ENCODE measurements at regions not wholly inside any gene's neighbourhood (a gene's known extent, or its start where the extent isn't known, plus 50 kb on each side); places are given as distances from the start of the nearest gene placed in this dataset.

- no peak for DNase-seq (ENCODE audit: low read depth)
- H3K4me3 ChIP-seq (ENCODE audit: low read depth, low read length): no peak overlapping the region
- no peak for TF ChIP-seq MYC (IDR thresholded peaks at IDR 0.05; ENCODE audit: low read depth, low read length)
- TF ChIP-seq POLR2A (IDR thresholded peaks at IDR 0.05; ENCODE audit: extremely low read depth, insufficient read length): no peak
- TF ChIP-seq CTCF (IDR thresholded peaks at IDR 0.05; ENCODE audit: low read depth, low read length): no peak
- TF ChIP-seq MAX (IDR thresholded peaks at IDR 0.05; ENCODE audit: low read depth, low read length): no peak
These were observed 287.0 kb downstream of the MEX3B start for GRCh38 chr15:81758818-81759284.

- H3K4me3 ChIP-seq (ENCODE audit: low read depth, low read length): no peak overlapping the region
- DNase-seq (ENCODE audit: low read depth): no peak
- TF ChIP-seq MAX (IDR thresholded peaks at IDR 0.05; ENCODE audit: low read depth, low read length): no peak
- TF ChIP-seq MYC (IDR thresholded peaks at IDR 0.05; ENCODE audit: low read depth, low read length): no peak
- no peak for TF ChIP-seq POLR2A (IDR thresholded peaks at IDR 0.05; ENCODE audit: extremely low read depth, insufficient read length)
- no peak for TF ChIP-seq CTCF (IDR thresholded peaks at IDR 0.05; ENCODE audit: low read depth, low read length)
These were observed 290.2 kb downstream of the MEX3B start for GRCh38 chr15:81755626-81756025.

GRCh38 chr15:81754078-81754477, 291.7 kb downstream of the MEX3B start:
- TF ChIP-seq POLR2A (IDR thresholded peaks at IDR 0.05; ENCODE audit: extremely low read depth, insufficient read length) (no peak), MYC (IDR thresholded peaks at IDR 0.05; ENCODE audit: low read depth, low read length) (no peak), MAX (IDR thresholded peaks at IDR 0.05; ENCODE audit: low read depth, low read length) (no peak), CTCF (IDR thresholded peaks at IDR 0.05; ENCODE audit: low read depth, low read length) (no peak)
- no peak for DNase-seq (ENCODE audit: low read depth)
- no peak overlapping the region for H3K4me3 ChIP-seq (ENCODE audit: low read depth, low read length)

- H3K4me3 ChIP-seq (ENCODE audit: low read depth, low read length): no peak overlapping the region
- TF ChIP-seq CTCF (IDR thresholded peaks at IDR 0.05; ENCODE audit: low read depth, low read length) (no peak), MYC (IDR thresholded peaks at IDR 0.05; ENCODE audit: low read depth, low read length) (no peak), POLR2A (IDR thresholded peaks at IDR 0.05; ENCODE audit: extremely low read depth, insufficient read length) (no peak), MAX (IDR thresholded peaks at IDR 0.05; ENCODE audit: low read depth, low read length) (no peak)
- no peak for DNase-seq (ENCODE audit: low read depth)
These were observed 292.8 kb downstream of the MEX3B start for GRCh38 chr15:81752974-81753373.

- DNase-seq (ENCODE audit: low read depth): no peak
- no peak overlapping the region for H3K4me3 ChIP-seq (ENCODE audit: low read depth, low read length)
- TF ChIP-seq CTCF (IDR thresholded peaks at IDR 0.05; ENCODE audit: low read depth, low read length) (no peak), POLR2A (IDR thresholded peaks at IDR 0.05; ENCODE audit: extremely low read depth, insufficient read length) (no peak), MYC (IDR thresholded peaks at IDR 0.05; ENCODE audit: low read depth, low read length) (no peak), MAX (IDR thresholded peaks at IDR 0.05; ENCODE audit: low read depth, low read length) (no peak)
These were observed 293.3 kb downstream of the MEX3B start for GRCh38 chr15:81752546-81752942.

All from NB4 (cell line).